ENCODE measurements at regions not wholly inside any gene's neighbourhood (a gene's known extent, or its start where the extent isn't known, plus 50 kb on each side); places are given as distances from the start of the nearest gene placed in this dataset.

DNA sequence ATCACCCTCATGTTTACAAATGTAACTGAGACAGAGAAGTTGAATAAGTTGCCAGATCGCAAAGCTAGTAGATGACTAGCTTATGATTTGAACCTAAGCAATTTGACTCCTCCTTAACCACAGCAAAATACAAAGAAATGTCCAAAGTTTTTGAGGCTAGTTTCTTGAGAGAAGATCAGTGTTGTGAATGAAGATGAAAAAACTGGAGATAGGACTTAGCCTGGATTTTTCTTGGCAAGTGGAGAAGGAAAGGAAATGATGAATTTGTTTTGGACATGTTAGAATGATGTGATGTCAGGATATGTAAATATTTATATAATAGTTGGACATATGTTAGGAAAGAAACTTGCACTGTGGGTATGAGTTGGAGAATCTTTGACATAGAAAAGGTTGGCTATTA is 149.8 kb downstream of the LSMEM1 start:
- Histone ChIP-seq H3K27me3 (no peaks in the 10 kb centered on the region), H3K27ac (replicated peaks in 1 of 4) (no peak overlapping the region), H3K36me3 (no peaks in the 10 kb centered on the region), H3K4me1 (peaks cover 0 to 6% (median 0%) of the 10 kb centered on the region in 4 donors), H3K9me3 (no peaks in the 10 kb centered on the region), H3K4me3 (no peak overlapping the region)
- TF ChIP-seq CTCF (IDR thresholded peaks at IDR 0.05) = no peak
- TF ChIP-seq POLR2AphosphoS5 (IDR thresholded peaks at IDR 0.05) = no peak
- no peak for TF ChIP-seq EP300 (IDR thresholded peaks at IDR 0.05)
- TF ChIP-seq POLR2A (IDR thresholded peaks at IDR 0.05; ENCODE audit: low read depth) = no peak
- no peak for DNase-seq (ENCODE audit: extremely low spot score)
- intact Hi-C loops (cut with DNase I) = no loop called here
- WGBS = 52% methylated on average over 1 of the region's 1 CpG

- no peak for DNase-seq (ENCODE audit: extremely low spot score)
- no peaks in the 10 kb centered on the region for H3K36me3 ChIP-seq
- peaks cover 0 to 6% (median 0%) of the 10 kb centered on the region in 4 donors for H3K4me1 ChIP-seq
- intact Hi-C loops (cut with DNase I) = no loop called here
- no peak for TF ChIP-seq POLR2A (IDR thresholded peaks at IDR 0.05; ENCODE audit: low read depth)
- TF ChIP-seq CTCF (IDR thresholded peaks at IDR 0.05) = no peak
- TF ChIP-seq POLR2AphosphoS5 (IDR thresholded peaks at IDR 0.05) = no peak
- no peak for TF ChIP-seq EP300 (IDR thresholded peaks at IDR 0.05)
- no peaks in the 10 kb centered on the region for H3K27me3 ChIP-seq
- WGBS = 90% methylated on average over 3 of the region's 3 CpGs
- no peak overlapping the region for H3K27ac ChIP-seq (replicated peaks in 1 of 4)
- no peak overlapping the region for H3K4me3 ChIP-seq
- no peaks in the 10 kb centered on the region for H3K9me3 ChIP-seq
Measured at GRCh38 chr7:112634107-112634506, 153.3 kb downstream of the LSMEM1 start.

- Histone ChIP-seq H3K4me1 (peaks cover 0 to 2% (median 0%) of the 10 kb centered on the region in 4 donors), H3K27me3 (no peaks in the 10 kb centered on the region), H3K27ac (replicated peaks in 1 of 4) (no peak overlapping the region), H3K9me3 (no peaks in the 10 kb centered on the region), H3K4me3 (no peak overlapping the region), H3K36me3 (no peaks in the 10 kb centered on the region)
- DNase-seq (ENCODE audit: extremely low spot score) = no peak
- TF ChIP-seq CTCF (IDR thresholded peaks at IDR 0.05) = no peak
- intact Hi-C loops (cut with DNase I) = no loop called here
Measured at GRCh38 chr7:112635742-112636141, 154.5 kb downstream of the TMEM168 start.

GRCh38 chr7:112638675-112639400 is 151.4 kb downstream of the TMEM168 start:
- Histone ChIP-seq H3K4me3 (no peak overlapping the region), H3K36me3 (no peaks in the 10 kb centered on the region), H3K27ac (replicated peaks in 1 of 4) (no peak overlapping the region), H3K27me3 (no peaks in the 10 kb centered on the region), H3K9me3 (peaks cover 0 to 11% (median 8%) of the 10 kb centered on the region in 4 donors), H3K4me1 (no peaks in the 10 kb centered on the region)
- DNase-seq (ENCODE audit: extremely low spot score) = no peak
- intact Hi-C loops (cut with DNase I) = no loop called here
- TF ChIP-seq POLR2AphosphoS5 (IDR thresholded peaks at IDR 0.05) (no peak), EP300 (IDR thresholded peaks at IDR 0.05) (no peak)
- 85% methylated on average over 2 of the region's 2 CpGs for WGBS

DNA sequence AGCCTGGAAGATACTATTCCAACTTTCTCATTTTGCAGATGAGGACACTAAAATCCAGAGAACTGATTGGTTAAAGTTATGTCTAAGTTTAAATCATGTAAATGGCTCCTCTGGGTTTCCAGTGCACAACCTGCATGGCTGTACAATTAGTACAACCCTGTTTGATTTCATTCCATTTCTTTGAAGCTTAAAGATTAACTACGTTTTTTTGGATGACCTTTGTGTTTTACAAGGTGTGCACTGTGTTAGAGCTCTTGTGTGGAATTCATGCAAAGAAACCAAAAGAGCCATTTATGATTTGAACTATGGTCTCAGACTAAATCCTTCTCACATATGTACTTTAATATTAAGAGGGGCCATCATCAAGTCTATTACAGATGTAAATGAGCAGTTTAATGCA is 149.5 kb downstream of the TMEM168 start:
- no peaks in the 10 kb centered on the region for H3K36me3 ChIP-seq
- no peak overlapping the region for H3K4me3 ChIP-seq
- no peaks in the 10 kb centered on the region for H3K27me3 ChIP-seq
- H3K27ac ChIP-seq (replicated peaks in 1 of 4) = no peak overlapping the region
- H3K4me1 ChIP-seq = no peaks in the 10 kb centered on the region
- no peak for TF ChIP-seq POLR2A (IDR thresholded peaks at IDR 0.05; ENCODE audit: low read depth)
- TF ChIP-seq EP300 (IDR thresholded peaks at IDR 0.05) = no peak
- no peak for TF ChIP-seq POLR2AphosphoS5 (IDR thresholded peaks at IDR 0.05)
- no peak for TF ChIP-seq CTCF (IDR thresholded peaks at IDR 0.05)
- WGBS = 65% methylated on average over 1 of the region's 1 CpG
- peaks cover 0 to 11% (median 10%) of the 10 kb centered on the region in 4 donors for H3K9me3 ChIP-seq
- intact Hi-C loops (cut with DNase I) = no loop called here
- DNase-seq (ENCODE audit: extremely low spot score) = no peak
